ENCODE measurements at regions not wholly inside any gene's neighbourhood (a gene's known extent, or its start where the extent isn't known, plus 50 kb on each side); places are given as distances from the start of the nearest gene placed in this dataset.

DNA sequence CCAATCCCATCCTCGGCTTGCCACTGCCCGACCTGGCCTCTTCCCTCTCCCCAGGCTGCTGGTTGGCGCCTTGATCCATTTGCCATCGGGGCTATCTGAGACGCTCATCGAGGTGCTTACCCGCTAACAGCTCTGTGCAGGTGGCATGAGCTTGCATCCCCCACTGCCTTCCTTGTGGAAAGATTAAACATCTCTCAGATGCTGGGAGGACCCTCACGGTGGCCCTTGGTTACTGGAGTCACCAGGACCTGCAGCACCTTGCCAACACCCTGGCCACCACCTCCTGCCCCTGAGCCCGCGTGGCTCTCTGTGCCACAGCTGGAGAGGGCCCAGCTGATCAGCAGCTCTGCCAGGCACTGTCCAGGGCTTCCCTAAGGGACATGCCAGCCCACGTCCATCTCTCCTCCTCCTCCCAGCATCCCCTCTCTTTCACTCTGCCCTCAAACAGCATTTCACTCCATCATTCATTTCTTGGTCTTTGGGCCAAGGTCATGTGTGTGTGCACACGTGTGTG lies 249.6 kb downstream of the RBFOX3 start:
- ChIA-PET POLR2A (interaction anchor here (0.7 kb wide), 1 partner anchor 179 kb away, joined by 8 read pairs; no protein-coding TSS in a partner anchor), CTCF (interaction anchor here (0.6 to 1.5 kb wide), 3 partner anchors 27 to 81 kb away, joined by 4 to 6 read pairs (median 5); no protein-coding TSS in a partner anchor)
- no peaks in the 10 kb centered on the region for H3K9me3 Mint-ChIP-seq
- ATAC-seq (no peak), DNase-seq (ENCODE audit: low spot score) (no peak)
- H3K27me3 Mint-ChIP-seq (ENCODE audit: low read depth), result no peaks in the 10 kb centered on the region
- H3K4me3 Mint-ChIP-seq, result no peak overlapping the region
- H3K27ac Mint-ChIP-seq, result no peak overlapping the region
- no peaks in the 10 kb centered on the region for H3K36me3 Mint-ChIP-seq
- peaks cover 3% of the 10 kb centered on the region; the same call in 1 of the 2 replicates for H3K4me1 Mint-ChIP-seq
- TF ChIP-seq, protein P1, sequence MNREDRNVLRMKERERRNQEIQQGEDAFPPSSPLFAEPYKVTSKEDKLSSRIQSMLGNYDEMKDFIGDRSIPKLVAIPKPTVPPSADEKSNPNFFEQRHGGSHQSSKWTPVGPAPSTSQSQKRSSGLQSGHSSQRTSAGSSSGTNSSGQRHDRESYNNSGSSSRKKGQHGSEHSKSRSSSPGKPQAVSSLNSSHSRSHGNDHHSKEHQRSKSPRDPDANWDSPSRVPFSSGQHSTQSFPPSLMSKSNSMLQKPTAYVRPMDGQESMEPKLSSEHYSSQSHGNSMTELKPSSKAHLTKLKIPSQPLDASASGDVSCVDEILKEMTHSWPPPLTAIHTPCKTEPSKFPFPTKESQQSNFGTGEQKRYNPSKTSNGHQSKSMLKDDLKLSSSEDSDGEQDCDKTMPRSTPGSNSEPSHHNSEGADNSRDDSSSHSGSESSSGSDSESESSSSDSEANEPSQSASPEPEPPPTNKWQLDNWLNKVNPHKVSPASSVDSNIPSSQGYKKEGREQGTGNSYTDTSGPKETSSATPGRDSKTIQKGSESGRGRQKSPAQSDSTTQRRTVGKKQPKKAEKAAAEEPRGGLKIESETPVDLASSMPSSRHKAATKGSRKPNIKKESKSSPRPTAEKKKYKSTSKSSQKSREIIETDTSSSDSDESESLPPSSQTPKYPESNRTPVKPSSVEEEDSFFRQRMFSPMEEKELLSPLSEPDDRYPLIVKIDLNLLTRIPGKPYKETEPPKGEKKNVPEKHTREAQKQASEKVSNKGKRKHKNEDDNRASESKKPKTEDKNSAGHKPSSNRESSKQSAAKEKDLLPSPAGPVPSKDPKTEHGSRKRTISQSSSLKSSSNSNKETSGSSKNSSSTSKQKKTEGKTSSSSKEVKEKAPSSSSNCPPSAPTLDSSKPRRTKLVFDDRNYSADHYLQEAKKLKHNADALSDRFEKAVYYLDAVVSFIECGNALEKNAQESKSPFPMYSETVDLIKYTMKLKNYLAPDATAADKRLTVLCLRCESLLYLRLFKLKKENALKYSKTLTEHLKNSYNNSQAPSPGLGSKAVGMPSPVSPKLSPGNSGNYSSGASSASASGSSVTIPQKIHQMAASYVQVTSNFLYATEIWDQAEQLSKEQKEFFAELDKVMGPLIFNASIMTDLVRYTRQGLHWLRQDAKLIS (CRISPR knock-in tag; IDR thresholded peaks at IDR 0.05; ENCODE audit: borderline replicate concordance), result no peak
- TF ChIP-seq, protein P2, sequence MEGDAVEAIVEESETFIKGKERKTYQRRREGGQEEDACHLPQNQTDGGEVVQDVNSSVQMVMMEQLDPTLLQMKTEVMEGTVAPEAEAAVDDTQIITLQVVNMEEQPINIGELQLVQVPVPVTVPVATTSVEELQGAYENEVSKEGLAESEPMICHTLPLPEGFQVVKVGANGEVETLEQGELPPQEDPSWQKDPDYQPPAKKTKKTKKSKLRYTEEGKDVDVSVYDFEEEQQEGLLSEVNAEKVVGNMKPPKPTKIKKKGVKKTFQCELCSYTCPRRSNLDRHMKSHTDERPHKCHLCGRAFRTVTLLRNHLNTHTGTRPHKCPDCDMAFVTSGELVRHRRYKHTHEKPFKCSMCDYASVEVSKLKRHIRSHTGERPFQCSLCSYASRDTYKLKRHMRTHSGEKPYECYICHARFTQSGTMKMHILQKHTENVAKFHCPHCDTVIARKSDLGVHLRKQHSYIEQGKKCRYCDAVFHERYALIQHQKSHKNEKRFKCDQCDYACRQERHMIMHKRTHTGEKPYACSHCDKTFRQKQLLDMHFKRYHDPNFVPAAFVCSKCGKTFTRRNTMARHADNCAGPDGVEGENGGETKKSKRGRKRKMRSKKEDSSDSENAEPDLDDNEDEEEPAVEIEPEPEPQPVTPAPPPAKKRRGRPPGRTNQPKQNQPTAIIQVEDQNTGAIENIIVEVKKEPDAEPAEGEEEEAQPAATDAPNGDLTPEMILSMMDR (IDR thresholded peaks at IDR 0.05), result no peak
- TF ChIP-seq ZNF232 (CRISPR knock-in tag; IDR thresholded peaks at IDR 0.05) (no peak), PRRX2 (CRISPR knock-in tag; IDR thresholded peaks at IDR 0.05) (no peak), ATF1 (CRISPR knock-in tag; IDR thresholded peaks at IDR 0.05) (no peak), NFE2L1 (CRISPR knock-in tag; IDR thresholded peaks at IDR 0.05) (no peak), ZNF121 (CRISPR knock-in tag; IDR thresholded peaks at IDR 0.05) (no peak), RORB (CRISPR knock-in tag; IDR thresholded peaks at IDR 0.05) (no peak), ZNF671 (CRISPR knock-in tag; IDR thresholded peaks at IDR 0.05) (no peak), ZNF219 (CRISPR knock-in tag; IDR thresholded peaks at IDR 0.05; ENCODE audit: borderline replicate concordance) (no peak), TEAD4 (CRISPR knock-in tag; IDR thresholded peaks at IDR 0.05) (no peak), GRHL2 (CRISPR knock-in tag; IDR thresholded peaks at IDR 0.05; ENCODE audit: insufficient replicate concordance, severe bottlenecking) (no peak), ZNF512 (CRISPR knock-in tag; IDR thresholded peaks at IDR 0.05; ENCODE audit: borderline replicate concordance) (no peak), ZBTB43 (CRISPR knock-in tag; IDR thresholded peaks at IDR 0.05) (no peak), FOXK1 (CRISPR knock-in tag; IDR thresholded peaks at IDR 0.05) (no peak)
- TF ChIP-seq, protein P3, sequence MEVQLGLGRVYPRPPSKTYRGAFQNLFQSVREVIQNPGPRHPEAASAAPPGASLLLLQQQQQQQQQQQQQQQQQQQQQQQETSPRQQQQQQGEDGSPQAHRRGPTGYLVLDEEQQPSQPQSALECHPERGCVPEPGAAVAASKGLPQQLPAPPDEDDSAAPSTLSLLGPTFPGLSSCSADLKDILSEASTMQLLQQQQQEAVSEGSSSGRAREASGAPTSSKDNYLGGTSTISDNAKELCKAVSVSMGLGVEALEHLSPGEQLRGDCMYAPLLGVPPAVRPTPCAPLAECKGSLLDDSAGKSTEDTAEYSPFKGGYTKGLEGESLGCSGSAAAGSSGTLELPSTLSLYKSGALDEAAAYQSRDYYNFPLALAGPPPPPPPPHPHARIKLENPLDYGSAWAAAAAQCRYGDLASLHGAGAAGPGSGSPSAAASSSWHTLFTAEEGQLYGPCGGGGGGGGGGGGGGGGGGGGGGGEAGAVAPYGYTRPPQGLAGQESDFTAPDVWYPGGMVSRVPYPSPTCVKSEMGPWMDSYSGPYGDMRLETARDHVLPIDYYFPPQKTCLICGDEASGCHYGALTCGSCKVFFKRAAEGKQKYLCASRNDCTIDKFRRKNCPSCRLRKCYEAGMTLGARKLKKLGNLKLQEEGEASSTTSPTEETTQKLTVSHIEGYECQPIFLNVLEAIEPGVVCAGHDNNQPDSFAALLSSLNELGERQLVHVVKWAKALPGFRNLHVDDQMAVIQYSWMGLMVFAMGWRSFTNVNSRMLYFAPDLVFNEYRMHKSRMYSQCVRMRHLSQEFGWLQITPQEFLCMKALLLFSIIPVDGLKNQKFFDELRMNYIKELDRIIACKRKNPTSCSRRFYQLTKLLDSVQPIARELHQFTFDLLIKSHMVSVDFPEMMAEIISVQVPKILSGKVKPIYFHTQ (CRISPR knock-in tag; IDR thresholded peaks at IDR 0.05), result no peak
- TF ChIP-seq, protein P4, sequence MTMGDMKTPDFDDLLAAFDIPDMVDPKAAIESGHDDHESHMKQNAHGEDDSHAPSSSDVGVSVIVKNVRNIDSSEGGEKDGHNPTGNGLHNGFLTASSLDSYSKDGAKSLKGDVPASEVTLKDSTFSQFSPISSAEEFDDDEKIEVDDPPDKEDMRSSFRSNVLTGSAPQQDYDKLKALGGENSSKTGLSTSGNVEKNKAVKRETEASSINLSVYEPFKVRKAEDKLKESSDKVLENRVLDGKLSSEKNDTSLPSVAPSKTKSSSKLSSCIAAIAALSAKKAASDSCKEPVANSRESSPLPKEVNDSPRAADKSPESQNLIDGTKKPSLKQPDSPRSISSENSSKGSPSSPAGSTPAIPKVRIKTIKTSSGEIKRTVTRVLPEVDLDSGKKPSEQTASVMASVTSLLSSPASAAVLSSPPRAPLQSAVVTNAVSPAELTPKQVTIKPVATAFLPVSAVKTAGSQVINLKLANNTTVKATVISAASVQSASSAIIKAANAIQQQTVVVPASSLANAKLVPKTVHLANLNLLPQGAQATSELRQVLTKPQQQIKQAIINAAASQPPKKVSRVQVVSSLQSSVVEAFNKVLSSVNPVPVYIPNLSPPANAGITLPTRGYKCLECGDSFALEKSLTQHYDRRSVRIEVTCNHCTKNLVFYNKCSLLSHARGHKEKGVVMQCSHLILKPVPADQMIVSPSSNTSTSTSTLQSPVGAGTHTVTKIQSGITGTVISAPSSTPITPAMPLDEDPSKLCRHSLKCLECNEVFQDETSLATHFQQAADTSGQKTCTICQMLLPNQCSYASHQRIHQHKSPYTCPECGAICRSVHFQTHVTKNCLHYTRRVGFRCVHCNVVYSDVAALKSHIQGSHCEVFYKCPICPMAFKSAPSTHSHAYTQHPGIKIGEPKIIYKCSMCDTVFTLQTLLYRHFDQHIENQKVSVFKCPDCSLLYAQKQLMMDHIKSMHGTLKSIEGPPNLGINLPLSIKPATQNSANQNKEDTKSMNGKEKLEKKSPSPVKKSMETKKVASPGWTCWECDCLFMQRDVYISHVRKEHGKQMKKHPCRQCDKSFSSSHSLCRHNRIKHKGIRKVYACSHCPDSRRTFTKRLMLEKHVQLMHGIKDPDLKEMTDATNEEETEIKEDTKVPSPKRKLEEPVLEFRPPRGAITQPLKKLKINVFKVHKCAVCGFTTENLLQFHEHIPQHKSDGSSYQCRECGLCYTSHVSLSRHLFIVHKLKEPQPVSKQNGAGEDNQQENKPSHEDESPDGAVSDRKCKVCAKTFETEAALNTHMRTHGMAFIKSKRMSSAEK (CRISPR knock-in tag; IDR thresholded peaks at IDR 0.05; ENCODE audit: borderline replicate concordance), result no peak
- TF ChIP-seq, protein P5, sequence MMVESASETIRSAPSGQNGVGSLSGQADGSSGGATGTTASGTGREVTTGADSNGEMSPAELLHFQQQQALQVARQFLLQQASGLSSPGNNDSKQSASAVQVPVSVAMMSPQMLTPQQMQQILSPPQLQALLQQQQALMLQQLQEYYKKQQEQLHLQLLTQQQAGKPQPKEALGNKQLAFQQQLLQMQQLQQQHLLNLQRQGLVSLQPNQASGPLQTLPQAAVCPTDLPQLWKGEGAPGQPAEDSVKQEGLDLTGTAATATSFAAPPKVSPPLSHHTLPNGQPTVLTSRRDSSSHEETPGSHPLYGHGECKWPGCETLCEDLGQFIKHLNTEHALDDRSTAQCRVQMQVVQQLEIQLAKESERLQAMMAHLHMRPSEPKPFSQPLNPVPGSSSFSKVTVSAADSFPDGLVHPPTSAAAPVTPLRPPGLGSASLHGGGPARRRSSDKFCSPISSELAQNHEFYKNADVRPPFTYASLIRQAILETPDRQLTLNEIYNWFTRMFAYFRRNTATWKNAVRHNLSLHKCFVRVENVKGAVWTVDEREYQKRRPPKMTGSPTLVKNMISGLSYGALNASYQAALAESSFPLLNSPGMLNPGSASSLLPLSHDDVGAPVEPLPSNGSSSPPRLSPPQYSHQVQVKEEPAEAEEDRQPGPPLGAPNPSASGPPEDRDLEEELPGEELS (CRISPR knock-in tag; IDR thresholded peaks at IDR 0.05), result no peak

All from WTC11 (cell line).